Smooth muscle cell (in vitro differentiated cells): ENCODE measurements at regions not wholly inside any gene's neighbourhood (a gene's known extent, or its start where the extent isn't known, plus 50 kb on each side); places are given as distances from the start of the nearest gene placed in this dataset.

Experiments
- DNase-seq: peaks from one replicate; lab custom pipeline; 2025; ENCODE audit not compliant: unreplicated experiment; lab: John Stamatoyannopoulos, UW
- H2AFZ ChIP-seq: fragments of 200-600 bp; sonication (generic); 2 replicates; pipeline ENCODE4 v1.6.0; 2016; ENCODE audit warnings: antibody characterized with exemption, low read depth, mild to moderate bottlenecking
- H3F3A ChIP-seq: fragments of 200-600 bp; sonication (generic); 2 replicates; pipeline ENCODE4 v1.6.0; 2017; ENCODE audit warnings: antibody characterized with exemption, low read depth
- H3K27ac ChIP-seq: fragments of 200-600 bp; sonication (generic); 2 replicates; pipeline ENCODE4 v1.5.1; 2016; ENCODE audit warnings: low read depth, mild to moderate bottlenecking
- H3K27me3 ChIP-seq: fragments of 200-600 bp; sonication (generic); 2 replicates; pipeline ENCODE4 v1.6.1; 2016; ENCODE audit warnings: low read depth, mild to moderate bottlenecking
- H3K36me3 ChIP-seq: fragments of 200-600 bp; sonication (generic); 2 replicates; pipeline ENCODE4 v1.5.1; 2016; ENCODE audit warnings: low read depth
- H3K4me1 ChIP-seq: fragments of 200-600 bp; sonication (generic); 2 replicates; pipeline ENCODE4 v1.5.1; 2016; ENCODE audit warnings: low read depth
- H3K4me2 ChIP-seq: fragments of 200-600 bp; sonication (generic); 2 replicates; pipeline ENCODE4 v1.6.0; 2016; ENCODE audit warnings: mild to moderate bottlenecking
- H3K4me3 ChIP-seq: fragments of 200-600 bp; sonication (generic); 2 replicates; pipeline ENCODE4 v1.5.1; 2016; ENCODE audit warnings: mild to moderate bottlenecking
- H3K79me2 ChIP-seq: fragments of 200-600 bp; sonication (generic); 2 replicates; pipeline ENCODE4 v1.6.0; 2016; ENCODE audit warnings: low read depth, mild to moderate bottlenecking
- H3K9ac ChIP-seq: fragments of 200-600 bp; sonication (generic); 2 replicates; pipeline ENCODE4 v1.6.0; 2016; ENCODE audit warnings: low read depth
- H3K9me3 ChIP-seq: fragments of 200-600 bp; sonication (generic); replicated peaks from 2 replicates; pipeline ENCODE4 v1.5.1; 2016; ENCODE audit warnings: low read depth
- H4K20me1 ChIP-seq: fragments of 200-600 bp; sonication (generic); 2 replicates; pipeline ENCODE4 v1.6.0; 2016; ENCODE audit warnings: low read depth
- CTCF ChIP-seq: fragments of 200-600 bp; sonication (generic); IDR thresholded peaks from 2 replicates; pipeline ENCODE4 v1.5.1; 2017; ENCODE audit warnings: borderline replicate concordance, mild to moderate bottlenecking, antibody characterized with exemption; ENCODE audit not compliant: insufficient read depth, poor library complexity, severe bottlenecking
- WGBS: methylation state at CpG from one replicate; pipeline ENCODE4 v1.1.7; 2016; ENCODE audit warnings: low lambda C conversion rate; 5-methylcytosine and 5-hydroxymethylcytosine counted together

GRCh38 chr18:56165601-56166355, 472.6 kb downstream of the TXNL1 start:
- WGBS = 90% methylated on average over 5 of the region's 5 CpGs

GRCh38 chr18:56162311-56163265, 475.8 kb downstream of the TXNL1 start:
- WGBS = 49% methylated on average over 5 of the region's 5 CpGs
- no peak overlapping the region for H3K4me3 ChIP-seq
- no peaks in the 10 kb centered on the region for H3K79me2 ChIP-seq
- no peaks in the 10 kb centered on the region for H3K27me3 ChIP-seq
- H3K9me3 ChIP-seq = no peaks in the 10 kb centered on the region
- DNase-seq = no peak
- peak overlapping the region; percentile 81 for H2AFZ ChIP-seq
- no peaks in the 10 kb centered on the region for H3F3A ChIP-seq
- peak overlapping the region; percentile 56 for H3K4me2 ChIP-seq
- peak overlapping the region; percentile 72 for H3K27ac ChIP-seq
- peak overlapping the region; percentile 57 for H3K9ac ChIP-seq
- no peaks in the 10 kb centered on the region for H3K36me3 ChIP-seq
- H3K4me1 ChIP-seq = peaks cover 8% of the 10 kb centered on the region
- TF ChIP-seq CTCF = no peak
- no peaks in the 10 kb centered on the region for H4K20me1 ChIP-seq

More at GRCh38 chr18:56165601-56166355, 472.6 kb downstream of the TXNL1 start:
- peaks cover 4% of the 10 kb centered on the region for H3F3A ChIP-seq
- H3K9ac ChIP-seq = no peak overlapping the region
- H3K4me1 ChIP-seq = peaks cover 15% of the 10 kb centered on the region
- H3K79me2 ChIP-seq = no peaks in the 10 kb centered on the region
- DNase-seq = no peak
- no peaks in the 10 kb centered on the region for H3K27me3 ChIP-seq
- H3K4me2 ChIP-seq = no peak overlapping the region
- no peak overlapping the region for H3K4me3 ChIP-seq
- no peaks in the 10 kb centered on the region for H3K36me3 ChIP-seq
- H4K20me1 ChIP-seq = no peaks in the 10 kb centered on the region
- no peak overlapping the region for H2AFZ ChIP-seq
- no peaks in the 10 kb centered on the region for H3K9me3 ChIP-seq
- no peak for TF ChIP-seq CTCF
- no peak overlapping the region for H3K27ac ChIP-seq

- Histone ChIP-seq H4K20me1 (no peaks in the 10 kb centered on the region), H3K4me3 (no peak overlapping the region), H3K4me2 (peak overlapping the region; percentile 56), H3K27me3 (no peaks in the 10 kb centered on the region), H3K4me1 (no peaks in the 10 kb centered on the region), H3K9me3 (no peaks in the 10 kb centered on the region), H2AFZ (no peak overlapping the region), H3K9ac (peak overlapping the region; percentile 57), H3F3A (no peaks in the 10 kb centered on the region), H3K27ac (peak overlapping the region; percentile 72), H3K79me2 (no peaks in the 10 kb centered on the region), H3K36me3 (no peaks in the 10 kb centered on the region)
- WGBS = 71% methylated on average over 6 of the region's 6 CpGs
- TF ChIP-seq CTCF = no peak
- no peak for DNase-seq
Measured at GRCh38 chr18:56161566-56162260, 476.7 kb downstream of the TXNL1 start.
